ENCODE measurements at regions not wholly inside any gene's neighbourhood (a gene's known extent, or its start where the extent isn't known, plus 50 kb on each side); places are given as distances from the start of the nearest gene placed in this dataset.

GRCh38 chr18:78543201-78543725 is 436.4 kb upstream of the SALL3 start:
- no peak for TF ChIP-seq POLR2A (IDR thresholded peaks at IDR 0.05; ENCODE audit: low read length)
- no peak for TF ChIP-seq GATA1 (IDR thresholded peaks at IDR 0.05; ENCODE audit: low read depth, low read length)

All from erythroblast (primary cell).